NCI-H1105 treated with DMSO at 0.1 percent for 48 hours (cell line): ENCODE measurements at regions not wholly inside any gene's neighbourhood (a gene's known extent, or its start where the extent isn't known, plus 50 kb on each side); places are given as distances from the start of the nearest gene placed in this dataset.
A peak's percentile ranks its signal among the peaks of the same experiment; 100 is the strongest.
"Not testable (repeated sequence)": the region's sequence is repeated elsewhere in the genome, so short reads cannot be mapped to it uniquely, and the experiment has no call there.

Experiments
- DNase-seq: peaks from one replicate; lab custom pipeline; 2025; lab: John Stamatoyannopoulos, UW

GRCh38 chrX:16320765-16321355 lies 153.6 kb downstream of the MAGEB17 start:
- no peak for DNase-seq

GRCh38 chrX:16333453-16333852 lies 166.2 kb downstream of the MAGEB17 start:
- DNase-seq: no peak

GRCh38 chrX:16335181-16335580 lies 167.9 kb downstream of the MAGEB17 start:
- no peak for DNase-seq

- DNase-seq: no peak
Measured at GRCh38 chrX:16347968-16348670, 180.8 kb downstream of the MAGEB17 start.

GRCh38 chrX:16357902-16358301 lies 190.6 kb downstream of the MAGEB17 start:
- DNase-seq: no peak

- not testable (repeated sequence) for DNase-seq
Measured at GRCh38 chrX:16360056-16360455, 192.8 kb downstream of the MAGEB17 start.

GRCh38 chrX:16368696-16369095 lies 201.4 kb downstream of the MAGEB17 start:
- DNase-seq: no peak

GRCh38 chrX:16376056-16376455 lies 208.8 kb downstream of the MAGEB17 start:
- DNase-seq: no peak

- DNase-seq: no peak
Measured at GRCh38 chrX:16386126-16386525, 218.8 kb downstream of the MAGEB17 start.

- DNase-seq: no peak
Measured at GRCh38 chrX:16392597-16392996, 225.3 kb downstream of the MAGEB17 start.

- no peak for DNase-seq
Measured at GRCh38 chrX:16394290-16394689, 227.0 kb downstream of the MAGEB17 start.

- DNase-seq: no peak
Measured at GRCh38 chrX:16403808-16404207, 236.5 kb downstream of the MAGEB17 start.

- DNase-seq: no peak
Measured at GRCh38 chrX:16416588-16416987, 233.4 kb upstream of the S100G start.

- no peak for DNase-seq
Measured at GRCh38 chrX:16418650-16419049, 231.3 kb upstream of the S100G start.

GRCh38 chrX:16427668-16428067 lies 222.3 kb upstream of the S100G start:
- no peak for DNase-seq

- DNase-seq: no peak
Measured at GRCh38 chrX:16429406-16429805, 220.6 kb upstream of the S100G start.

GRCh38 chrX:16431266-16431665 lies 218.7 kb upstream of the S100G start:
- no peak for DNase-seq

- no peak for DNase-seq
Measured at GRCh38 chrX:16433021-16433420, 216.9 kb upstream of the S100G start.

GRCh38 chrX:16435399-16435986 lies 214.5 kb upstream of the S100G start:
- no peak for DNase-seq

GRCh38 chrX:16436348-16437188 lies 213.4 kb upstream of the S100G start:
- peak; percentile 47 for DNase-seq

- DNase-seq: no peak
Measured at GRCh38 chrX:16440446-16440845, 209.5 kb upstream of the S100G start.

- no peak for DNase-seq
Measured at GRCh38 chrX:16444353-16444752, 205.6 kb upstream of the S100G start.
